NOMO-1 (cell line): ENCODE measurements at regions not wholly inside any gene's neighbourhood (a gene's known extent, or its start where the extent isn't known, plus 50 kb on each side); places are given as distances from the start of the nearest gene placed in this dataset.

Experiments used
- DNase-seq, 2 experiments: peaks; one replicate each; lab custom pipeline; 2025; ENCODE audit not compliant: unreplicated experiment in 2 of 2; lab: John Stamatoyannopoulos, UW

DNA sequence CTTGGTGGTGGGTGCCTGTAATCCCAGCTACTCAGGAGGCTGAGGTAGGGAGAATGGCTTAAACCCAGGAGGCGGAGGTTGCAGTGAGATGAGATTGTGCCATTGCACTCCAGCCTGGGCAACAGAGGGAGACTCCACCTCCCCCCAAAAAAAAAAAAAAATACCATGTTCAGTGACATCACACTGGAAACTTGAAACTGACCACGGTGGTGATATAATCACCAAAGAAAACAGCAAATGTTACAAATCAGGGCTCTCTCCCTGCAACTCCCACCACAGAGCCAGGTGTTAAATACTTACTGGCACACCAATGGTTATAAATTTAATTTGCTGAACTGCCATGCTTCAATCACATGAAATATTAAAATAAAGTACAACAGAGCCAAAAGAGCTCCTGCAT is 81.4 kb downstream of the ZNF608 start:
- no peak for DNase-seq

DNA sequence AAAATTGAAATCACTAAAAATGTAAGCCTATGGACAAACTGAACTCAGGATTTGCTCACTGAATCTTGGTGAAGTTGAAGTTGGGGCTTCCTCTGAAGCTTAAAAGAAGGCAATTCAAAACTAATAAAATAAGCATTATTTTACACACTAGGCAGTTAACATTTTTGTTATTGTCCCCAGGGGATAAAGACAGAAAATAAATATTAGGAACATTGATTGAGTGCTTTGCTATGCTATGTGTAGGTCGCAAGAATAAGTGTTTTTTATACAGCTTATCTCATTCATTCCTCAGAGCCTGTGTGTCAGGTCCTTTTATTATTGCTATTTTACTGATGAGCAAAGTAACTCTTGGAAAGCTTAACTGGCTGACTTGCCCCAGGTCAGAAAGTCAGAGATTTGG is 82.2 kb downstream of the ZNF608 start:
- no peak for DNase-seq

DNA sequence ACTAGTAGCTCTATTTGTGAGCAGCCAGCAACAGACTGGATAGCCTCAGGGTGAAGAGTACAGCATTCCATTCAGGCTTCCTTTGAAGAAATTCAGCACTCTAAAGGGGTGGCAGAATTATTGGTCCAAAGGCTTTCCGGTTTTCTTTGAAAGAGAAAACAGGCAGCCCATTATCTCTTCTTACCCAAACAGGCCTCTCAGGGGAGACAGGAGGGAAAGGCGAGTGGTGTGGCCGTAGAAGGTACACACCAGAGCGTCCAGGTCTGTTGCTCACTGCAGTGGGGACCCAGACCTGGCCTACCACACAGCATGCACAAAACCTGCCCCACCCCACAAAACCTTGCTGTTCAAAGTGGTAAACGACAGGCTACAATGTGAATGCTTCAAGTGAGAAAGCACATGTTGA is 83.3 kb downstream of the ZNF608 start:
- no peak for DNase-seq

DNA sequence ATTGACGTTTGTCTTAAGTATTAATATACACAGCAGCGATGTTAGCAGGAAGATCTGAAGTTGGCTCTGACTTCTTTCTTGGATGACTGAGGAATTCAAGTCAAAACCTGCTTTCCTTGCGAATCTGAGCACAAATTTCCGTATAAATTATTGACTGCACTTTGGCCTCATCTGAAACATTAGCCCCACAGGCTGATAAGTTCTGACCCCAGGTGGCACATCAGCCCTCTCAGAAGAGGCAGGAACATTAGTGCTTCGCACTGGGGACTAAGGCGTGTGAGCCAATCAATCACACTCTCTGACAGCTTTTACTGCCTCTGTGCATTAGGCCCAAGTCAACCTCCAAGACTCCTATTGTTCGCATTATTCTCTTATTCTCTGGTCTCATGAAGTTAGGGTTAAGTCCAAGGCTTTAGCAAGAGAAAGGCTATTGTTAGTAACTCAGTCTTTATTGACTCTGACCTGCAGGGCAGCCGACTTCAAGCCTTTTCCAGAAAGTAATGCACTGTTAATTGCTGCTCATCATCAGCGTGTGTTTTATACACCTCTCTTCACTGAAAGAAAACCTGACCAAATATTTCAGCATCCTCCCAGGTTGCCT is 84.2 kb downstream of the ZNF608 start:
- DNase-seq = no peak

DNA sequence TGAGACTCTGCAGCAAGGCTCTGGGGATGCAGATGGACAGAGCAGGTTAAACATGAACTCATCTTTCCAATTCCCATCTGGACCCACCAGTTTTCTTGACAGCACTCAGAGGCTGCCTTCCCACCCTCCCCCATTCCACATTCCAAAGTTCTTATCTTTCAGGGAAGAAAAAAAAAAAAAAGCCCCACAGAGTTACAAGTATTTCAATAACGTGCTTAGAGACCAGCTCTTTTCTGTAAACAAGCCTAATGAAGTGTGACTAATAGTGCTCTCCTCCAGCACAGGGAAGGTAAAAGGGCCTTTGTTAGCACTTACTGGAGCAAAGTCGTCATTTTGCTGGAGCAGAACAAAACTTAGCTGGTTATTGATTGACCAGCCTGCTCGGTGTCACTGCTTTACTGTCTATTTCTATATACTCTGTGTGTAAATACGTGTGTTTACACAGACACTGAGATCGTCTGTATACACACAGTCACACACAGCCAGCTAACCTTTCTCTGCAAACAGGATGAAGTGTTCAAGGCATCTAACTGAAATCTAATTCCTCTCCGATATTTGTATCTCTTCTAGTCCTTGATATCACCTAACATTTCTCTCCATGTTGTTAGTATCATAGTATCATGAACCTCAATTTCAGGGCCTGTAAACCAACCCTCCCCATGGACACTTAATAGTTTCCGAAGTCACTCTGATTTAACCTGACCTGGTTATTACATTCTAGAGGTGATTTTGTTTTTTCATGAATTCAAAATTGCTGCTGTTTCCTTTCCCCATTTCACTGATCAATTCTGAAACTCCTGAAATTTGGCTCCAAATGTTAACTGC is 84.9 kb downstream of the ZNF608 start:
- DNase-seq = no peak

DNA sequence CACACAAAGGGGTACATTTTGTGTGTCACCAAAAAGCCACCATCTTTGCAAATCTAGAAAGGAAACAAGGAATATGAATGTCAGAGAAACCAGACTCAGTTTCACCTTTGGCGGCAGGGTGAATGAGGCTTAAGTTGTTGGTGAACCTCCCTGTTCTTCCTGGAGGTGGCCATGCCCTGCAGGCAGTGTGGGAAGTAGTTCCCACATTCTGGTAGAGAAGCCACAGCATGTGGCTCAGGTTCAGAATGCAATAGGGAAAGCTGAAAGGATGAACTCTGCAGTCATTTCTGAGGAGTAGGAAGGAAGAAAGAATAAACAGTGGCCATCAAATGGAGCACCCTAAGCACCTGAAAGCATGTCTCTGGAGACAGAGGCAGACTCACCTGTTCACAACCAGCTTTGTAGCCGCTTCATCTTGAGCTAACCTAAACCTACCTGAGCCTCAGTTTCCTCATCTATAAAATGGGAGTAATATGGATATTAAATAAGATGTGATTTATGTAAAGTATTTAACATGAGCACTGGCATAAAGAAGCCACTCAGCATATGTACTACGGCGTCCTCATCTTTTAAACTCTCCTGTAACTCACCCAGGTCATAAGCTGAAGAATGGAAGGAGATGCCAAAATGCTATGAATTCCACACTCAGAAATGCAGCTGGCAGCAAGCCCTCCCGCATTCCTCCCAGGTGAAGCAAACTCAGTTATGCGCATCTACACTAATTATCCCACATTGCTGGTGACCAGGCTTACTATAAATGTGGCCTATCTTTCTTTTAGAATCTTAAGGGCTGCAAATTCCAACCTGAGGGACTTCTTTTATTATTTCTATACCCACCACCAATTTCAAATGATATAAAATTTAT is 86.0 kb downstream of the ZNF608 start:
- no peak for DNase-seq

DNA sequence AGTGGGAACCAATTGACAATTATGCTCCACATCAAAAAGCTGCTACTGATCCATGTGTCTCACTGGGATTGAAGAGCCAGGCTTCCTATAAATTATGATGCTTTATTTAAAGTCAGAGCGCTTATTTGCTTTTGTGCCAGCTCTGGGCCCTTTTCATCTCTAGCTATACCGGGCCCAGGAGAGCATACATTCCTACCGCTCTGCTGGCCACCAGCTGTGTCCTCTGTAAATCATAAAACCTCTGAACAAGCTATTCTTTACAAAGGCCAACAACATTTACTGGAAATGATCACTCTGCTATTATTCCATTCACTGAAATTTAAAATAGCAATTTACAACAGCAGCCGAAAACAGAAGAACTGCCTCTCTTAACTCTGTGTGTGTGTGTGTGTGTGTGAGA is 86.6 kb downstream of the ZNF608 start:
- DNase-seq = no peak

DNA sequence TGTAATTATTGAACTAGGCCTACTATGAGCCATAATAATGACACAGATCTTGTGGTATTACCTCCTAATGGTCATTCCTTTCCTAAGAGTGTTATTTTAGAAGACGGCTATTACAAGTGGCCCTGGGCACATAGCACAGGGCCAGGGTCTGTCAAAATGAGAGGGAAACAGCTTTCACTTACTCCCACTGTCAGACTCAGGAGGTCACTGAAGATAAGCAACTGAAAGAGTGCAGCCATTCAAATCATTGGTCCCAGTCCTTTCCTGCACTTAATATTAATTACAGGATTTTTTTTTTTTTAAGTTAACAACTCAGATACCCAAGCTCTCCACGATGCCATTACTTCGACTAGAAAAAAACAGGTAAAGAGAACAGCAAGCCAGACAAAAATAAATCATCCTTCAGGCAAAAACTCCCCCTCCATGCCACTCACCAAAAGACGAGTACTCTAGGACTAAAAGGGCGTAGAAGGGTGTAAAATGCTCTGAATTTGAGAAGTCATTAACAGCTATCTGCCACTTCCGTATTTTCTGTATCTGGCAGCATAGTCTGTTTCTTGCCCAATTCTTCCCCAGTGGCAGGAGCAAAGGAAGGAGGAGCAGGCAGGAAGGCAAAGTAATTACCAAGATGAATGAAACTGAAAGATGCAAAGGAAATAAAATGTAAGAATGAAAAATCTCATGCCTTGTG is 87.4 kb downstream of the ZNF608 start:
- DNase-seq = peak; percentile 90 to 94

DNA sequence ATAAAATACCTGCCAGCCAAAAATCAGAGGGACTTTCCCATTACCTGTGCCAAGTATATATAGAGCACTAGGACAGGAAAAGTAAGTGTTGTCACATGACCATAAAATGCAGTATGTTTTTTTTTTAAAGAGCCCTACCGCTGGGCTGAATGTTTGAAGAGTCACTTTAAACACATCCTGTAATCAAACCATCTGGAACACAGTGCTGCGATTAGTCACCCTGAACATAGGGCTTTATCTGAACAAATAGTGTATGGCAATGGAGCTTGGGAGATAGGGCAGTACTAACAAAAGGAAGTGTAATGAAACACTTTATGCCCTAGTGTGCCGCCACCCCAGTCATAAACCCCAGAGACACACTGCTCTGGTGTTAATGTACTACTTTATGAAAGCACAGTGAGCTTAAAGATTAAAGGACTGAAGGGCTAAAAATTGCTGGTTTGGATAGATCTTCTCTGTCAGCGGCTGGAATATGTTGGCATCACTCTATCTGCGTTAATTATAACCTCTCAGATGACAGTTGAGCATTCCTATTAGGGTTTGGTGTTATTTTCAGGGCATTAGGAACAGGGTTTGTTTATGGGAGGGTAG is 90.4 kb downstream of the ZNF608 start:
- peak in 1 of 2 experiments; percentile 13 for DNase-seq

DNA sequence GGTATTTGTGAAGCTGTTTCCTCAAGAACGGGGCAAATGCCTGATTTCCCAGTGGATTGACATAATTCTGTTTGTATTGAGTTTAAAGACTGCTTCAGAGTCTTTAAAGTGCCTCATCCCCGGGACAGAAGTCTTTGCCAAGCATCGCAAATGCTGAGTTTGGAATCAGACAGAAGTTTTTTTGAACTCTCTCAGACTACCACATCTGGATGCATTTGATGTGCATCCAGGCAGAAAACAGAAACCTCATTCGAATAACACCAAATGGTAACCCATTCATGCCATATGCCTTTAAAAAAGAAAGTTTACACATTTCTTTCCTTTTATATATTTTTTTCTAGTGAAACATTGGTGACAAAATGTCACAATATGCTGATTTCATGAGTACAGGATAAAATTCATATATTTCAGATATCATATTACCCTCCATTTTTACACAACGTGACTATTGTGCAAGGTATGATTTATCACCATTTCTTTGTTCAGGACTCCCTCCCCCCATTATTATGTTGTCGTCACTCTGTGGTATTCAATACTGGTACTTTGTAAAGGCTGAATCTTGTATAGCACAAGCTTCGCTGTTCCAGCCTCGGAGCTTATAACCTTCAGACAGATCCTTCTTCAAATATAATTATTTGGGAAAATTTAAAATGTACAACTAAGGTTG is 91.1 kb downstream of the ZNF608 start:
- DNase-seq = no peak

DNA sequence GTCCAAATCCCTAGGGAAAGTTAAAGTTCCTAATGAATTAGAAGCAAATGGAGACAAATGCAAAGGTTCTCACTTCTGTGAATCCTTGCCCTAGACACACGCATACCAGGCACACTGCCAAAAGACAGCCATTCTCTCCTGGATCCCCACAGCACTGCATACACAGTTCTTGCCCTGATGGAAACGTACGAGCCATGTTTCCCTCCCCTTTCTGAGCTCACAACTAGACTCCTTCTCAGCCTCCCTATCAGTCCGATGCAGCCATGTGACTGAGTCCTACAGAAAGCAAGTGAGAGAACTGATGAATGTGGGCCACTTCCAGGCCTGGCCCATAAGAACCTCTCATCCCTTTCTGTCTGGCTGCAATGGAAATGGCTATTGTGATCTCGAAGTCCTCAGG is 92.0 kb downstream of the ZNF608 start:
- no peak for DNase-seq

DNA sequence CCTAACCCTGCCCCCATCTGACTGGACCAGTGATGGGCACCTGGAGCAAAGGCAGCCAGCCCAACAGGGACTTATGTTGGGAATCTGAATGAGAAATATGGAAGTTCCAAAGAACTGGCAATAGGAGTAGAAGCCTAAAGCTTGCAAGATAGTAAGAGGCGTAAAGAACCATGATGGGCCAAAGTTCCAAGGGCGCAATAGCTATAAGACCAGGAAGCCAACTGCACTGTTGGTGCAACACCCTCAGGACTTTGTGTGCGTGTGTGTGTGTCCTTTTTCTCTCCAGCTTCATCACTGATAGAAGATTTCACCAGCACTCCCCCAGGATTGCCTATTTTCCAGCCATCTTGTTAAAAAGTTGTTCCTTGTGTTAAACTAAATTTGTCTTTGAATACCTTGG is 92.8 kb downstream of the ZNF608 start:
- DNase-seq = no peak

DNA sequence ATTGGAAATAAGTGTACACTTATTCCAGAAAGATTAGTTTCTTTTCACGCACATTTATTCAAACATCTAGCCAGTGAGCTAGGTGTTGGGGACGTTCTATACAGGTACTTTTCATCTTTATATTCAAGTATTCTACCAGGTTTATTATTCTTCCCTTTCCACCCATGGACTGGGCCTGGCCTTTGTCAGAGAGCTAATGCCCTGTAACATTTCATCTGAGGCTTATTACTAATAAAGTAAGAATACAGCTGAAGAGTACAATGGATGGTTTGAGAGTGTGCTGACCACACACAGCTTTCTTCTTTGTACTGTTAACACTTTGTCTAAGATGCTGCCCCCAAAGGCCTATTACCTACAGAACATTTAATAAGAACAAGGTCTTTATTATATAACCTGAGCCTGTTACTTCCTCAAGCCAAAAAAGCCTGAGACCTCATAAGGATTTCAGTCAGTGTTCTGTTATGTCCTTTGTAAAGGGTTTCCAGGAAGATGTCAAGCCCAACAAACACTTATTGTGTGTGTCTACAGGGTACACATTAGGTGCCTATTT is 93.5 kb downstream of the ZNF608 start:
- no peak for DNase-seq

DNA sequence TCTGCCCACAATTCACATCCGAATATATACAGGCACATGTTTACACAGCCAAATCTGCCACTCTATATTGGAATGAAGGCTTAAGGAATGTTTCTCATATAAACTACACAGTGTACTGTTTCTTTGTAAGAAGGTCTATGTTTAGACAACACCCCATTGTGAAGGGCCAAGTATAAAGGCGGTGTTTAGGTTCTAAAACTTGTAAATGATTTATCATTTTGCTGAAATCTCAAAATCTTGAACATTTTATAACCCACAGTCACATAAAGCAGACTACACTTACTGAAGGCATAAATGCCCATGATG is 94.0 kb downstream of the ZNF608 start:
- no peak for DNase-seq

DNA sequence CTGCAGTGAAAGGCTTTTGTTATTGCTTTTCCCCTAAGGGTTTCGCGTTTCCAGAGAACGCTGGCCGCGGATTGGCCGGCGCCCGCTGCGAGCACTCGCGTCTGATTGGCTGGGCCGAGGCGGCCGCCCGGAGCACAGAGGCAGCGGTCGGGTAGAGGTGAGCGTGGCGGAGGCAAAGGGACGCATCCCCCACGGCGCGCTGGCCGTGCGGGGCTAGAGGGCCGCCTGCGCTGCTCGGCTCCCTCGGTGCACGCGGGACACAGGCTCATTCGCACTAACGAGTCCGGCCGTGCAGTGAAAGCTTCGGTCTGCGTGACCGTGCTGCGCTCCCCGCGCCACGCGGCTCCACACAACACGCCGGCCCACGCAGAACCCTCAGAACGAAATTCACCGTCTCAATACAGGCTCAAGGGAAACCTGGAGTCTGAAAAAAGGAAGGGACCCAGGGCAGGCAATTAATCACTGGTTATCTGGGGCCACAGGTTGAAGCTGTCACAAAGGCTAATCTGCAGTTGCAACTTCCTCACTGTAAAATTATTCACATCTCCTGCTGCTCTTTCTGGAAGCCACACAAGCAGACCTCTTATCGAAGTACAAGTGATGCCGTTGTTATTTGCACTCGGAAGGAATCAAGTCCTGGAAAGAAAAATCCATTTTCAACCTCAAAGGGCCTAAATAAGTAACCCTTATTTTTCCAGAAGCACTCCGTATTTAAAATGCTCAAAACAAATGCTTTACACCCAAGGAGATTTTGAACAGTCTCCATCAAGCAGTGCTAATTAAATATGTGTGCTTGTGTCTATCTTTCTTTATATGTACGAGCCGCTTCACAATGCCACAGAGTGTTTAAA is 94.6 kb downstream of the ZNF608 start:
- DNase-seq = peak; percentile 77 to 85

DNA sequence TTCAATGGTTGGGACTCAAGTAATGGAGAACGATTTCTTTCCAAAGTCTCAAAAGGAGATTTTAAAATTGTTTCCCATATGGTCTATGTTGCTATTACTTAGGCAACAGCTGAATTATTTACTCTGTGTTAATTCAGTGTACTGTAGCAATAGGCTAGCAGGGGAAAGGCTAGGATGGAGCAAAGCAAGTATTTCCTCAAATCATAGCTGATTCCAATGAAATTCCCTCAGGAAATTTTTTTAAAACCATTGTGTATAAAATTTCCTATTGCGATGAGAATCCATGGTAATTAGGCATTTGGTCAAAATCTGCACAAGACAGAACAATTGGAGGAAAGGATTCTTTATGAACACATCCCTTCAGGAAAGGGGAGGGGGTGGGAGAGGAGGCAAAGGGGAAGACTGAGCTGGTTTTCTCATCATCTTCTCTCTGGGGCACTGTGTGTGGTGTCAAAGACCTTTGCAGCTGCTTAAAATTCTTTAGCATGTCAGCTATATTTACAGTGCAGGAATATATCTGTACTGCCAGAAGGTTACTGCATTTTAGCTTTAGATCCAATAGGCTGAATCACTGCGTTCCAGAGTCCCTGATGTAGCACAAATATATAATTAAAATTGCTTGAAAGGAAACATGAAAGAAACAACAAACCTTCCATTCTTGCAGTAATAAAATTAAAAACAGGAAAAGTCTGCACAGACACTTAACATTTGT is 95.3 kb downstream of the ZNF608 start:
- no peak for DNase-seq

DNA sequence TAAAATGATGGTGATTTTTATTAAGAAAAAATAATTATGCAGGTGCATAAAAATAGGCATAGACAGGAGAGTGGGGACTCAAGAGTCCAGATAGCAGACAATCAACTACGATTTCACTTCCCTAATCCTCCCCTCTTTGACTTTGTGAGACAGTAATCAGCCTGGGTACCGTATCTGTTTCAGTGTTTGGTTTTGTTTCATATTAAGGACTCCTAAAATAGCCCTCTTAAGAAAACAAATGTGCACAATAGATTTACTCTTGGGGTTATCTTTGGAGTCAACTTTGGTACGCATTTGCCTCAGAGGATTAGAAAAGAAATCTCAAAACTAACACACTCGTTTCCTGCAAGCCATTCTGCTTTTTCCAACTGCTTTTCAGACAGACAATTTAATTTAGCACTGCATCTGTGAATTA is 96.3 kb downstream of the ZNF608 start:
- peak in 1 of 2 experiments; percentile 83 for DNase-seq

DNA sequence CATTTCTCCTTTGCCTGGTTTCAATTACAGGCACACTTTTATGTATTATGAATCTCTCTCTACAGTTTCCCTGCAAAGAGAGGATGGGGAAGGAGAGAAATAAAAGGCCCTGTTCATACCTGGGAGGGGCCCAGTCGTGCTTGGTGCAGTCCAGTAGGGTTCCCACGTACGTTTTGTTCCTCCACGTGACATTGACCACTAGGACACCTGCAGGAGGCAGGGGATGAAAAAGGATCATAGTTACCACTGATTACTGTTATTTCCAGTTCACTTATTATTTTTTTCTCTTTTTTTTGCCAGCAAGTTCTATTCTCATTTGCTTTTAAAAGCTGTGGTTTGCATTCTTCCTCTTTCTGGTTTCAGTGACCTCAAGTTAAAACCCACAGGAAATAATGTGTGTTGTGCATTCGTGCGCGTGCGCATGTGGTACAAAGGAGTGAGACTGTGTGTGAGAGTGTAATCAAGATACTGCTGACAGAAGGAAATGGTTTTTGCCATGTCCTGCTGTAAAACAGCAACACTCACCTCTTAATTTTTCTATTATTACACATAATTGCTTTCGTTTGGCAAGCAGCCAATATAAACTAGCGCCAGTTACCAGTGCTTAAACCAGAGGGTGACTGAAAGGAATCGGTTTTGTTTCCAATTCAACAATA is 96.8 kb downstream of the ZNF608 start:
- peak; percentile 86 to 99 for DNase-seq
